EL (cell line): ENCODE measurements at regions not wholly inside any gene's neighbourhood (a gene's known extent, or its start where the extent isn't known, plus 50 kb on each side); places are given as distances from the start of the nearest gene placed in this dataset.
A peak's percentile ranks its signal among the peaks of the same experiment; 100 is the strongest.

Source experiments
- DNase-seq: peaks from one replicate; pipeline ENCODE4 v3.0.0-alpha.2; 2016

DNA sequence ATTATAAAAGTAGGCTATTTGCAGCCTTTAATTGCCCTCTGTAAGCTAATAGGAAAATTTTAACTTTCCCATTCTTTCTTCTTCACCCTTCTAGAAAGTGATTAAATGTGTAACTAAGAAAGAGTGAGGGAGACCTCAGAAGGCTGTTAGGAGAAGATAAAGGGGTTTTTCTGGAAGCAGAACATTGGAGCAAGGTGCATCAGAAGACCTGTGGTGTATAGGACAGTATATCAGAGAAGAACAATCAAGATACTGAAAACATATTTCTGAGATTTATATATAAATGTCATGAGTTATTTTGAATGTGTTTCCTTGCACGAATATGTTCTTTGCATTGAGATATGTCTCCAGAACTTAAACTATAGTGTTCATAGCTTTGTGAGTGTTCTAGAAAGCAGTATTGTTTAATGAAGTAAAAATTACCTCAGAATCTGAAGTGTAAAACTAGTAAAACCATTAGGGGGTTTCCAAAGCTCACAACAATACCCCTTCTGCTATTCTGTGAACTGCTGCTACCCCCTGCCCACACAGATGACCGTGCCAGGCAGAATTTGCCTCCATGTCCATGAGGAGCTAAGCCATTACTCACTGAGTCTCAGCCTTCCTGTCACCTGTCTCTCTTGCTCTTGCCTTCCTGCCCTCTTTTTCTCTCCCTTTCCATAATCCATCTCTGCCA is 537.9 kb downstream of the EPHA4 start:
- no peak for DNase-seq

DNA sequence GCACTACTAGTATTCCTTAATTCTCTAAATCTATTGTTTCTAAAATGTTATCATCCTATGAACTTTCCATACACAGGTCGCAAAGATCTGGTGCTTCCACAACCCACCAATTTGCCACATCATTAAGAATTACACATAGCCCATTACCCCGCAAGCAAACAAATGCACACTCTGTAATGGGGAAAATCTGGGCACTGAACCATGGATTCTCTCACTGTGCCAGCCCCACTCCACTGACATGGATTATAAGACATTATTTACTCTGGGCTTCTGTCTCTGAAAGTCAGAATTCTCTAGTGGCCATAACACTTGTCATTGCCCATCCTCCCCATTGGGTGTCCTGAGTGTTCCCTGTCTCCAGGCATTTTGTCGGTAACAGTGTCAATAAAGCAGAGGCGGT is 537.1 kb downstream of the EPHA4 start:
- DNase-seq: no peak

DNA sequence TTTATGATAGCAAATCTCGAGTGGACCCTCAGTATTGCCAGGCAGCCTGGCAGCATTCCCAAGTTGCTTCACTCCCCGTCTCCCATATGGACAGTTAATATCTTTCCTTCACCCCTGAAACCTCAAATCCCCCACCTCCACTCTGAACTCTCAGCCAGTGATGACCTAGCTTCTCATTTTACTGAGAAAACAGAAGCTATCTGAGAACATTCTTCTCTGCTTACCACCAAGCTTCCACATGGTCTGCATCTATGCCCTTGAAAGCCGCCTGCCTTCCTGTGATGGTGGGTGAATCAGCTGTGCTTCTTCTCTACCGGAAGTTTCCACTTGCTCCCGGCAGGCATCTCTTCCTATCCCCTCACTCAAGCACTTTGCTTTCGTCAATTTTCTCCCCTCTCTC is 529.2 kb downstream of the EPHA4 start:
- DNase-seq: no peak

DNA sequence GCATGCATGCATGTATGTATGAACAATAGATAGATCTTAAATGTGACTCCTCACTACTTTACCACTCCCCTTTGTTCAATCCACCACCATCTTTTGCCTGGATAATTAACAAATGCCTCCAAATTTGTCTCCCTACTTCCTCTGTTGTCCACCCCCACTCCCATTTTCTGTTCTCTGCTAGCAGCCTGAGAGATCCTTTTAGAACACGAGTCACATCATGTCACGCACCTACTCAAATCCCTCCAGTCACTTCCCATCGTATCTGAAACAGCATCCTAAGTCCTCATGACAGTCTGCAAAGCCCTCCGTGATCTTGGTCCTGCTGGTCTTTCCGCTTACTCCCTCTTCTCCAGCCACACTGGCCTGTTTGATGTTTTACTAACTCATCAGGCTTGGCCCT is 527.3 kb downstream of the EPHA4 start:
- no peak for DNase-seq

DNA sequence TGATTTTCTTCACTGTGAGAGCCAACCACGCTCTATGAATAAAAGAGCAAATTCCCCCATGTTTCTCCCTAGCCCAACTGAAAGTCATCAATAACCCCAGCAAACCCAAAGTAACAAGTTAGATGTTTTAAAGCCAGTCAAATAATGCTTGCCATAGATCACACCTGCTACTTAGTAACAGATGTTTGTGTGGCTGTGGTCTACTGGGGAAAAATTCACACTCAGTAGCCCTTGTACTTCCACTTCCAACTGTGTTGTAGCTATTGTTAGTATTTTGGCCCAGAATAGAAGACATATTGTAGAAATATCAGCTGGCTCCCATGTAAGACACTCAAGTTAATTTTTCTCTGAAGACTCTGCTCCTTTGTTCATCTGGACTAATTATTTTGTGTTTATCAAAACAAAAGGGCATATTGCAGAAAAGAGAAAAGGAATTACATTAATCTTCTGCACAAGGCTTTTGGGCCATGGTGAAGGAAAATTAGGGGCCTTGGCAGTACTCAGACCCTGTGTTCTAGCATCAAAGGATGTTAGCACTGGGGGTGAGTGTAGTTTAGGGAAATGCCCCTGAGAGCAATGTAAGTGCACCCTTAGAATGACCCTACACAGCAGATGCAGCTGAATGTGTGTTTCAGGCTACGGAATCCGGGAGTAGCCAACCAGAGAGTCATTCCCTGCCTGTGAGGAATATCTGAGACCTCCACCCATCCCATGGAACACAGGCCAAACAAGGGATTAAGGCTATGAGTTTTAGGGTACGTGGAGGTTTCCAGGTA is 521.9 kb downstream of the EPHA4 start:
- no peak for DNase-seq

DNA sequence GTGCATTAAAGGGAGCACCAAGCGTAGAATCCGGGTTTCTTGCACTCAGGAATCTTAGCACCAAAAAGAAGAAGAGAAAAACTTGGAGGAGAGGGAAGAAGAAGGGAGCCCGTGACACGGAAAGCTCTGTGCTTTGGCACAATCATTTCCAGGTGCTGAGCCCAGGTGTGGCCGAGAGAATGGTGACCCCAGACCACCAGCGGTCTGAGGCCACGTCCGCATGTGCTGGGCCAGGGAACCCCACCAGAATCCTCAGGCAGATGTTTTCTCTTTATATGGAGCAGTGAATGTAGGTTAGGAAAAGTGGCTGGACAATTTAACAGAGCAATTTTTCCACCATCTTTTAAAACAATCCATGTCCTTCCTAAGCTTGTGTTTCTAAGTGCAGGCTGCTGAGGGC is 520.9 kb downstream of the EPHA4 start:
- DNase-seq: no peak

DNA sequence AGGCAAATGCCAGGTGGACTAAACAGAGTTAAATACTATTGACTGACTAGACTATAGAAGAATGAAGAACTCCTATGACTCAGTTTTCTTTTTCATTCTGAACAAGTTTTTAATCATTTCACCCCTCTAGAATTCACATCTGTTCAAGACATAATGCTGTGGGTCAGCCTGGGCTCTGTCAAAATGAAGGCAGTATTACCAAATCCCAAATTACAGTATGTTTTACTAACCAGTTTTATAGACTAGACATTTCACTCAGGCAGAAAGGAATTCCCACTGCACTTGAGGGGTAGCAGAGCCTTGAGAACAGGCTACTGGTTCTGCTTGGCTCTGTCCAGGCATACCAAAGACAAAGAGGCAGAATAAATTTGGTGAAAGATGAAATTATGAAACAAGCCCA is 511.7 kb downstream of the EPHA4 start:
- peak; percentile 49 for DNase-seq

DNA sequence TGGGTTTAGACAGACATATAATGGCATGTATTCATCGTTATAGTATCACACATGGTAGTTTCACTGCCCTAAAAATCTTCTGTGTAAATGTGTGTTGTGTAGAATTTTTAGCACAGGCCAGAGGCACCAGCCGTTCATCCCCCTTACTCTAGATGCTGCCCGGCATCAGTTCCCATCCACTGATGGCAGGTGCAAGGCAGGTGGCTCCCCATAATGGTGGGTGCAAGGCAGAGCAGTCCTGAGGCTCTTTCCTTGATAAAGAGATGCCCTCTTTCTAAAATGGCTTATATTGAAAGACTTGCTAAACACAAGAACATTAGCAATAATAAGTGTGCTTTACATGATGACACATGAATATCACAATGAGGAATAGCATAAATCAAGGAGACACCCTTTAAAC is 508.5 kb downstream of the EPHA4 start:
- no peak for DNase-seq

DNA sequence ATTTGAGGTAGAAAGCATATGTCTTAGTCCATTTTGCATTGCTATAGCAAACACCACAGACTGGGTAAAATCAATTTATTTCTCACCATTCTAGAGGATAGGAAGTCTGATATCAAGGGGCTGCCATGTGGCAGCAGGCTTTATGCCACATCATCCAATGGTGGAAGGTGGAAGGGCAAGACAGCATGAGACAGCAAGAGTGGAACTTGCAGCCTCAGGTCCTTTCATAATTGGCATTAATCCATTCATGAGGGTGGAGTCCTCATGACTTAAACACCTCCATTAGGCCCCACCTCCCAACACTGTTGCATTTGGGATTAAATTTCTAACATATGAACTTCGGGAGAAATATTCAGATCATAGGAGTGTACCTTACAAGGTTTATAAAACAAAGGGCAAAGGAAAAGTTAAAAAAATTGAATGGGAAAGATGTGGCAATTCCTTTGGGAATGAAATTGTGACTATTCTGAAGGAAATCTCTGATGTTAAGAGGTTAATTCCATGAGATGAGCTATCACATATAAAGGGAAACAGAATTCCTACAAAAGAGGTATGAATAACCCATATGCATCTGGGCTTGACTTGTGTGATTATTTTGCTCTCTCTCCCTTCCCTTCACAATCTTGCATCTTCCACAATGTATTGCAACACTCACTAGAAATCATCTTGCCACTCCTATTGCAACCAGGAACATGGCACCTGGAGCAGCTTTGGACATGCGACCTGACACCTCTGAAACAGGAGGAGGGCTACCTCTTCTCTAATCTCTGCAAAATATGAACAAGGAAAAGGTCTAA is 507.8 kb downstream of the EPHA4 start:
- no peak for DNase-seq

DNA sequence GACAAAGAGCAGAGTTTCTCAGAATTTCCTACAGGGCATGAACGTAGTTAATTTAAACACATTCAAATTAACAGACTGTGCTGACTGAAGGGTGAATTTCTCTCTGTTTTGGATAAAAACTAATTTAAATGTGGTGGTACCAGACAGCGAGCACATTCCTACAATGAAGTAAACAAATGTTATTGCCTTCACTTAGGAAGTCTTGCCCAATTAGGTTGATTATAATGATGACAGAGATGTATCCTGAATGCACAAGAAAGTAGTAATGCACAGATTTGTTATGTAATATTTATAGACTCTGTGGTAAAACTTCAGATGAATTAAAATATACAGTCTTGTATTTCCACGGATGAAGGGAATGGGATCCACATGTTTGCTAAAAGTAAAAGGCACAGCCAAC is 507.2 kb downstream of the EPHA4 start:
- no peak for DNase-seq

DNA sequence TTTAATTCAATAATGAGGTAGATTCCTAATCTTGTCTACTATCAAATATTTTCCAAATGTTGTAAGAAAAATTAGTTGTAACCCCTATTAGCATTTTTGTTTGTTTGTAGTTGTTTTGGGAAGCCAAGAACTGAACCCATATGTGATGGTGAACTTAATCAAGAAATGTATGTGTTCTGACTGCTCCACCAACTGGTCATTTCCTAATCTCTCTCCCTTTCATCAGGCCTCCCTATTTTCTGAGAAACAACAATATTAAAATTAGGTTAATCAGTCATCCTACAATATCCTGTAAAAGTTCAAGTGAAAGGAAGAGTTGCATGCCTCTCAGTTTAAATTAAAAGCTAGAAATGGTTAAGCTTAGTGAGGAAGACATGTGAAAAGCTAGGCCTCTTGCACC is 504.0 kb downstream of the EPHA4 start:
- no peak for DNase-seq

DNA sequence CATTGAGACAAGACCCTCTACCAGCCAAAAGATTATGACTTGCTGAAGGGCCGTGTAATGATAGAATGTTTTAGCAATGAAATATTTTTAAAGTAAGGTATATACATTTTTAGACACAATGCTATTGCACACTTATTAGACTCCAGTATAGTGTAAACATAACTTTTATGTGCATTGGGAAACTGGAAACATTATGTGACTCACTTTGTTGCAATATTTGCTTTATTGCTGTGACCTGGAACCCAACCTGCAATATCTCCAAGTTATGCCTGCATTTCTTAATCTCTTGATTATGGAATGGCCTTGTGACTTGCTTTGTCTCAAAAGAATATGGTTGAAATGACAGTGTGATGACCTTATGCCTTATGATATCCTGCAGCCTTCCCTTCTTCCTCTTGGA is 502.0 kb downstream of the EPHA4 start:
- DNase-seq: no peak

DNA sequence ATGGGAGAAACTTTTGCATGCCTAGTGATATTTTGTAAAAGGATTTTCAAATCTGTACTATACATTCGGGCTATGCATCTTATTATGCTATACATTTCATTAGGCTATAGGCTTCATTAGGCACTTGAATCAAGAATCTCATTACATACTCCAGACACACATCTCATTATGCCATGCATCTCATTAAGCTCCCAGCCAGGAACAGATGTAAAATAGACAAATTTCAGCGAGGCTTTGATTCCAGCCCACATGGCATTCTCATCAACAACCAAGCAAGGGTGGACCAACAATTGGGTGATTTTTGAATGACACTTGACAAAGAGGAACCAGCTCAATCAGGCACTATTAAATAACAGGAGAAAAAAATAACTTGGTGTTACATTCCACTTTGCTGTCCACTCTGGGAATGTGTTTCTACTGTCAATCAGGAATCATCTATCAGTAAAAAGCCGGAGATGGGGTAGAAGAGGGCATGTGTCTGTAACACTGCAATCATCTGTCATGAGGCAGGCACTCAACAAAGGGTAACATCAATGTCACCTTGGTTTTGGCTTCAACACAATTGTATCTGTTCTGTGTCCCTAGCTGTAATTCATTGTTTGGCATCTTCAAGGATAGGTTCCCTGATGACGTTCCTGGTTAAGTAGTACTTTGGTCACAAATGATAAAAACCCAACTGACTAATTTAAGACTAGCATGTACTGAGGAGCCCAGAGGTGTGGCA is 498.6 kb downstream of the EPHA4 start:
- no peak for DNase-seq

DNA sequence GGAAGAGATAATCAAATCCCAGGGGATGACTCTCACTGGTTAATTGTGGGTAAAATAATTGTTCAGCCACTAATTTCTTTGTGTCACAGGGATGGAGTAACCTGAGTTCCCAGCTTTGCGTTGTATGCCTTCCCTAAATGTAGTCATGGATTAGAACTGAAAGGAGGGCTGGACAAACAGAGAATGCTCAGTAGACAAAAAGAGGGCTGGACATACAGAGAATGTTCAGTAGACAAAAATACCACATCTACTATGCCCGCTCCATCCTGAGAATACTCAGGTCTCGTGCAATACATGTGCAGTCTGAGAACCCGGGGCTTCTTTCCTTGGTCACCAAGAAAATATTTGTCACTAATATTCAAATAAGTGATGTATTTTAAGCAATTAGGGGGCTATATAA is 497.9 kb downstream of the EPHA4 start:
- DNase-seq: no peak

DNA sequence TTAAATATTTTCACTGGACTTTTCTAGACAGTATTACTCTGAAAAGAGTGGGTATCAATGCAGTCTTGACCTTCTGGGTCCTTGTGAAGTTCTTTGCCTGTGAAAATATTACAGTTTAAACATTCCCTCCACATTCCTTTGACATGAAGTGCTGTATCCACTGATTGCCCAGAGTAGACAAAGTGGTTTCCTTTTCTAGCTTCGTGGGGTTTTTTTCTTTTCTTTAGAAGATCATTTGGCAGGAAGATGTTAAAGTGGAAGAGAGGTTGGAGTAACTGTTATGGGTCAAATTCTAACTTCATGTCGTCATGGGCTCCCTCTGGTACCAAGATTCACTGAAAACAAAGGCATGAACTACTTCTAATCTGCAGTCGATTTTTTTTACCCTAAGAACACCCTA is 496.9 kb downstream of the EPHA4 start:
- peak; percentile 94 for DNase-seq

DNA sequence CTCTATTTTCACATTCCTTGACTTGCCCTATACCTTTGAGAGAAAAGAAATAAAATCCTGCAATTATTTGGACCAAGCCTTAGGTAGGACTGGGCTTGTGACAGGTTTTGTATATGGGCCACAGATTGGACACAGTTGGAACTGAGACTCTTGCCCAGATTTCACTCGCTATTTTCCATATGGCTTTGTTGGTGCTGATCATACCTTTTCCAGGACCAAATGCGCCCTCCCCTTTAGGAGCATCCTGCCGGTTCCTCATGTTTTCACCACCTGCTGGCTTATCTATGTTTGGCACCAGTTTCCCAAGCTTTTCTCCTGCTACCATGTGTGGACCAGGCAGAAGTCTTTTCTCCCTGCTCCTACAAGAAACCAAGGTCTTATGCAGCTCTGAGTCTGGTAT is 494.9 kb downstream of the EPHA4 start:
- no peak for DNase-seq

DNA sequence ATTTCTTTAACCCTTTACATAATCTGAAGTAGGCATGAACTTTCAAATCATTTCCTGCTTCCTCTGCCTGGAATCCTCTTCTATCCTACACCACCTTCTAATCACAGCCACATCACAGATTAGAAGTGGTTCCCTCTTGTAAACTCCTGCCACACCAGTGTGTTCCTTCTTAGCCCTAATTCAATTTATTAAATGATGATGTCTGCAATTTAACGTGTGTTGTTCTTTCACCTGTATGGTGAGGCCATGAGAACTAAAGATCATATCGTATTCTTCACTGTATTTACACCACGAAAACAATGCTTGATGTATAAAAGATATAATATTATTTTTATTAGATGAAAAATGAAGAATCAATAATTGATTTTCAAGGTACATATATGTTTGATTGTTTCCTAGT is 494.3 kb downstream of the EPHA4 start:
- no peak for DNase-seq

DNA sequence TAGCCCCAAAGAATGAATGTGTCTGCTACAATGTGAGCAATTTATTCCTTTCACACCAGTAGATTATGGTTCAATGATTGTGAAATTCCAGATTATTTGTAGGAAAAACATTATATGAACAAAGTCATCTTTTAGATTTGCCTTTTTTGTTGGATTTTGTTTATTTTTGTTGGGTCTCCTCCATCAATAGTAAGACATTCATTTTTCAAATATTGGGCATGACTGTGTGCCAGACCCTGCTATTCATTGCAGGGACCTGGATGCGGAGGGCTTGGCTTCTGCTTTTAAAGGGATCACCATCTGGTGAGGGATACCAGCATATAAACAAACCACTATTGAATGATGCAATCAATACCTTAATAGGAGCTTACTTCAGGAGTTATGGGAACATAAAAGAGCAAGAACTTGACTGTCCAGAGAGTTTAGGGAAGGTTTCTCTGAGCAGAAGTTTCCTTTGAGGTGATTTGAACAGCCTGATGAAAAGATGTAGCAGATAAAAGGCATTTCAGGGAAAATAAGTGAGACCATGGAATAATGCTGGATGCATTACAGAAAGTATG is 486.7 kb downstream of the EPHA4 start:
- DNase-seq: peak; percentile 31

DNA sequence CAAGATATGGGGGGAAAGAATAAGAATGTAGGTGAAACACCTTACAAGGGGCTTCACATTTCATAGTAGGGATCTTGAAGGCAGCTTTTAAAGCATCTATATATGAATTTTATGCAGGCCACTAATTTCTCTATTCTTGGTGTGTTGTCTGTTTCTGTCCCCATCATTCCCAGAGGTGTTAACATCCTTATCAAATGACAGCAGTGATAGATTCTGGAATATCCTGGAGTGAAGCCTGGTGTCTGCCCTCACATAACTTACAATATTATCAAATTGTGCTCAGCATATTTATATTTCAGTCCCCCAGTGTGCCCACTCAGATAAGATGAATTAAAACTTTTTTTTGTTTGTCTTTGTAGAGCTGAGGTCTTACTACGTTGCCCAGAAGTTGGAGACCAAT is 486.2 kb downstream of the EPHA4 start:
- DNase-seq: no peak

DNA sequence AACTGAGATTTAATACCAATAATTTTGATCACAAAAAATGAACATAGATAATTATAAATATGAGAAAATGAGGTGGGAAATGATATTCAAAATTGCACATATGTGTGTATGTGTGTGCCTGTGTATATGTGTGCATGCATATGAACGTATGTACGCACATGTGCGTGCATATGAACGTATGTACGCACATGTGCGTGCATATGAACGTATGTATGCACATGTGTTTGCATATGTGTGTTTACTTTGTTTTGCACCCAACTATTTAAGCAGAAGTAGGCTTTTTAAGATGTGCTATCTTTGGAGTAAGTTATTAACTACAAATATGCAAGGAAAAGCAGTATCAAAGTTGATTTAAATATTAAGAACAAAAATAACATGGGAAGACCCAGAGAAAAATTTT is 484.3 kb downstream of the EPHA4 start:
- DNase-seq: no peak

DNA sequence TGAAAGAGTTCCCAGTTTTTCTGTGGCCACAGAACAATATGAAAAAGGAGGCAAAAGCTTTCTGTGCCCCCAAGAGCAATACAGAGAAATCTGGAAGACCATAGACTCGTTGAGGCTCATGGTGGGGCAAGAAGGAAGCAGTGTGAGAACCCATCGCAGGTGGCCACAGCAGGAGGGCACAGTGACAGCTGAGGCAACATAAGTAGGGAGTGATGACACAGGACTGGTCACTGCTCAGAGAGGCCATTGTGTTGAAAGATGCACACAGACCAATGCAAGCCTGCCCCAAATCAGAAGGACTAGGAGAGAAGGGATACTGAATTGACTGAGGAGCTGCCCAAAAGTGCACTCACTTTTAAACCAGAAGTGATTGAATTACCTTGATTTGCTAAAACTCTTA is 483.6 kb downstream of the EPHA4 start:
- DNase-seq: no peak

DNA sequence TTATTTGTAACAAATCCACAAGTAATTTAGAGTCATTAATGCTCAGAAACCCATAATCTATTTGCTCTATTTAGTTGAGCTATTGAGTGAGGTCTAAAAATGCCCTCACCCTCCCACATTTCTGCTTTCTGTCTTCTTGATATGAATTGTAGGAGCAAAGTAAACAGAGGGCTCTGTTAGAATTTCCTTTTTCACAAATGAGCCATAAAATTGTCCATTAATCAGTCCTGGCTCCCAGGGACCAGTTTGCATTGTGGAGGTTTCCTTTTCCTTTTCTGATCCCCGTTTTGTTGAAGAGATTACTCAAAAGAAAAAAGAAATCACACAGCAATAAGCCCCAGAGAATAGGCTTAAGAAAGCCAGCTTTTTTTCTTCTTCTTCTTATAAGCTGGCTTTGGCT is 476.7 kb downstream of the EPHA4 start:
- DNase-seq: no peak
